Ishikawa (cell line): ENCODE measurements at regions not wholly inside any gene's neighbourhood (a gene's known extent, or its start where the extent isn't known, plus 50 kb on each side); places are given as distances from the start of the nearest gene placed in this dataset.

Source experiments
- CEBPB ChIP-seq: IDR thresholded peaks from 2 replicates; pipeline ENCODE4 v1.6.1; 2012
- CREB1 ChIP-seq: IDR thresholded peaks from 2 replicates; pipeline ENCODE4 v1.6.1; 2012; ENCODE audit warnings: low read depth
- EGR1 ChIP-seq: IDR thresholded peaks from 2 replicates; pipeline ENCODE4 v1.6.1; 2012
- EP300 ChIP-seq: IDR thresholded peaks from 2 replicates; pipeline ENCODE4 v1.6.1; 2012; ENCODE audit warnings: borderline replicate concordance
- FOXM1 ChIP-seq: IDR thresholded peaks from 2 replicates; pipeline ENCODE4 v1.6.1; 2012; ENCODE audit warnings: low read depth, borderline replicate concordance
- MAX ChIP-seq: IDR thresholded peaks from 2 replicates; pipeline ENCODE4 v1.6.1; 2012
- NFIC ChIP-seq: IDR thresholded peaks from 2 replicates; pipeline ENCODE4 v1.6.1; 2012
- RAD21 ChIP-seq: IDR thresholded peaks from 2 replicates; pipeline ENCODE4 v1.6.1; 2012; ENCODE audit warnings: low read depth
- REST ChIP-seq: IDR thresholded peaks from 2 replicates; pipeline ENCODE4 v1.6.1; 2012; ENCODE audit warnings: low read depth, mild to moderate bottlenecking
- TAF1 ChIP-seq: IDR thresholded peaks from 2 replicates; pipeline ENCODE4 v1.6.1; 2012; ENCODE audit warnings: low read depth, mild to moderate bottlenecking
- TCF12 ChIP-seq: IDR thresholded peaks from 2 replicates; pipeline ENCODE4 v1.6.1; 2012; ENCODE audit warnings: low read depth
- TEAD4 ChIP-seq: IDR thresholded peaks from 2 replicates; pipeline ENCODE4 v1.6.1; 2012
- USF1 ChIP-seq: IDR thresholded peaks from 2 replicates; pipeline ENCODE4 v1.6.1; 2012
- YY1 ChIP-seq: IDR thresholded peaks from 2 replicates; pipeline ENCODE4 v1.6.1; 2012; ENCODE audit warnings: low read depth
- ZBTB7A ChIP-seq: IDR thresholded peaks from 2 replicates; pipeline ENCODE4 v1.6.1; 2012; ENCODE audit warnings: low read depth

- TF ChIP-seq REST (no peak), USF1 (no peak), CEBPB (no peak), TCF12 (no peak), EP300 (no peak), MAX (no peak), NFIC (no peak), TAF1 (no peak), ZBTB7A (no peak), EGR1 (no peak)
Observed at GRCh38 chr6:45756606-45757005, 259.1 kb downstream of the CLIC5 start.

DNA sequence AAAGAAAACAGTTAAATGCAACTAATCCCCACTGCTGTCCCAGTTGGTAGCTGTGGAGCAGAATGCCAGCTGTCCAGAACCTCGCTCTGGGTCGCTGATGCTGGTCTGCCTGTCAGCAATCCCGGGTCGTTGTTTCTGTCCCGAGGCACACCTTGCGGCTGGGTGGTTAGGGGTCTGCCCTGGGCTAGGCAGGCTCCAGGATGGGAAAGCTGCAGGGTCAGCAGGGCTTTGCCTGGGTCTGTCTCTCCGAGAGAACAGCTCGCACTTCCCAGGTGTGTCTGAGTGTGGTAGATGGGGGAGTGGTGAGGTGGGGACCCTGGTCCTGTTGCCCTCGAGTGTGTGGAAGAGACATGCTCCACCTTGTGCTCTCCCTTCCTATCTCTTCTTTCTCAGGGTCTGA is 261.2 kb downstream of the CLIC5 start:
- TF ChIP-seq TEAD4, result no peak
- no peak for TF ChIP-seq NFIC
- TF ChIP-seq EGR1, result no peak

DNA sequence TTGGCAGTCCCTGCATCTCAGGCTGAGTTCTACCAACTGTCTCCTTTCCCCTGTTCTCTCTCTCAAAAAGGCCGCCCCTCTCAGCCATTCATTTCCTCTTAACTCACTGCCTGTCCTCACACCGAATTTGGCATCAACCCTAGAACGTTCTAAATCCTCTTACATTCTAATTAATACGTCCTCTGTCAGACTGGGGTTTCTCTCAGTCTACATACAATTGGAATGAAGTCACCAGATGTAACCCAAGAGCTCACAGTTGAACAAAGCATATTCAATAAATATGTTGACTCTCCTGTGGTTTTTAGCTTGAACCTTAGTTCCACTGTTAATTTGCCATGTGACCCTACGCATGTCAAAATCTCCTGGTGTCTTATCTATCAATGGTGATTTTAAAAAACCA is 269.6 kb downstream of the CLIC5 start:
- TF ChIP-seq TAF1 (no peak), FOXM1 (no peak)

GRCh38 chr6:45743028-45743615 is 272.5 kb downstream of the CLIC5 start:
- no peak for TF ChIP-seq EGR1
- no peak for TF ChIP-seq REST
- TF ChIP-seq ZBTB7A, result no peak
- no peak for TF ChIP-seq NFIC
- TF ChIP-seq CREB1, result no peak
- TF ChIP-seq FOXM1, result no peak
- no peak for TF ChIP-seq TEAD4

- no peak for TF ChIP-seq RAD21
- TF ChIP-seq TEAD4, result no peak
- no peak for TF ChIP-seq CREB1
- no peak for TF ChIP-seq USF1
- TF ChIP-seq YY1, result no peak
- TF ChIP-seq TCF12, result no peak
- TF ChIP-seq TAF1, result no peak
- TF ChIP-seq EP300, result no peak
- no peak for TF ChIP-seq NFIC
- no peak for TF ChIP-seq EGR1
- TF ChIP-seq MAX, result no peak
- no peak for TF ChIP-seq ZBTB7A
Observed at GRCh38 chr6:45742591-45742990, 273.1 kb downstream of the CLIC5 start.

DNA sequence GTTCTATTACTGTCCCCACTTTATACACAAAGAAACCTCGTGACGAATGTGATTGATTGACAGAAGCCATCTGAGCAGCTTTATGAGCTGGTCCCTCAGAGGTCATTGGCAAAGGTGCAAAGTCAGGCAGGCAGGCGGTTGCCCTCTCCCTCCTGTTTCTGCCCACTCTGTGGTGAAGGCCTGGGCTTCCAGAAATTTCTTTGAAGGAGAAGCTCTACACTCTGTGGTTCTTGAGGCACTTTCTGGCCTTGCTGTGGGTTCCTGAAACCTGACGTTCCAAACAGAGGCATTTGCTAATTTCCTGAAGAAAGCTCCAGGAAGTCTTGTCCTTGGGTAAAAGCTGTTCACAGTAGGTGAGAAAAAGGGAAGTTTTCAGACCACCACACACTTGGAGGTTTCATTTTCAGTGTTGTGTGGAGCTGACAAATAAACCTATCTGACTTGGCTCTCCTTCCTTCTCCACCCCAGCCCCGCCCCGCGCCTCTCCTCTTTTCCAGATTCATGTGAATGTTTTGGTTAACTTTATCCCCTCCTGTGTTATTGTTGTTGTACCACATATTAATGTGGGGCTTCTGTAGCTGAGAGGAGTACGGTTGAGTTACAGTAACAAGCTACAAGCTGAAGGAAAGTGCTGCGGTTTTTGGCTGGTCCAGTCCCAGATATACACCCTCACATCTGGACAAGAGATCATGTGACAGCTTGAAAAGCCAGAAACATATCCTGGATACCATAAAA is 274.1 kb downstream of the CLIC5 start:
- no peak; the same call in 1 of the 2 replicates for TF ChIP-seq USF1
- TF ChIP-seq TAF1, result no peak
- TF ChIP-seq EGR1, result no peak
- no peak for TF ChIP-seq MAX
- TF ChIP-seq NFIC, result no peak
- no peak for TF ChIP-seq FOXM1
- TF ChIP-seq RAD21, result no peak
- TF ChIP-seq EP300, result no peak
- no peak for TF ChIP-seq TCF12
- TF ChIP-seq CREB1, result no peak
- TF ChIP-seq CEBPB, result no peak
- TF ChIP-seq YY1, result no peak
